Pancreas (tissue), 10 donors: ENCODE measurements at regions not wholly inside any gene's neighbourhood (a gene's known extent, or its start where the extent isn't known, plus 50 kb on each side); places are given as distances from the start of the nearest gene placed in this dataset.
"Not testable (repeated sequence)": the region's sequence is repeated elsewhere in the genome, so short reads cannot be mapped to it uniquely, and the experiment has no call there.

ENCODE experiments used
- ATAC-seq, 4 donors: fragments of 200-7000 bp; cut with Tn5 transposase; one replicate each; pipeline versions ENCODE4 v1.8.0 to v1.9.1; 2020; ENCODE audit warnings: mild to moderate bottlenecking in 4 of 4, moderate library complexity in 4 of 4
- DNase-seq, 6 donors: peaks; one replicate each; pipeline ENCODE4 v3.0.0-alpha.2; 2020
- FAIRE-seq: peaks from 2 replicates; lab custom pipeline; 2012; peaks lifted over from hg19 to GRCh38; lab: Jason Lieb, UNC
- H3K27ac ChIP-seq, 4 donors: fragments of 200-600 bp; sonication (generic); 1 replicate in 3 of 4; 2 replicates in 1 of 4; pipeline versions ENCODE4 v1.5.0 to v1.8.0; 2020
- H3K27me3 ChIP-seq, 4 donors: fragments of 200-600 bp; one replicate each; pipeline ENCODE4 v1.8.0; 2021
- H3K36me3 ChIP-seq, 3 donors: fragments of 200-600 bp; sonication (generic) in 1 of 3; one replicate each; pipeline versions ENCODE4 v1.5.0 to v1.8.0; 2020 to 2021
- H3K4me1 ChIP-seq, 3 donors: fragments of 200-600 bp; one replicate each; pipeline ENCODE4 v1.8.0; 2021
- H3K4me3 ChIP-seq, 4 donors: fragments of 200-600 bp; sonication (generic) in 2 of 4; one replicate each; pipeline versions ENCODE4 v1.5.0 to v1.8.0; 2020 to 2021
- H3K9me3 ChIP-seq, 4 donors: fragments of 200-600 bp; one replicate each; pipeline ENCODE4 v1.8.0; 2021
- WGBS, 2 donors: extraction: QIAGEN DNeasy Blood & Tissue Kit; methylation state at CpG; one replicate each; pipeline ENCODE4 v1.1.7; 2013; 5-methylcytosine and 5-hydroxymethylcytosine counted together
- intact Hi-C, 3 donors: fragments of 100-400 bp; cut with DNase I; formaldehyde crosslinking; loops; one replicate each; pipeline versions ENCODE4 v1.11.1 to v1.14.2; 2022
- TF ChIP-seq, protein P1 (sequence below), 4 donors: fragments of 200-600 bp; sonication (generic) in 3 of 4; IDR thresholded peaks; one replicate each; pipeline versions ENCODE4 v1.5.0 to v1.8.0; 2021; ENCODE audit warnings: antibody characterized with exemption in 4 of 4
- donor health status: healthy with polysubstance abuse.
- donor health status: DM: no; HTN: no; CAD: no; lungs with moderate emphysema.
- donor health status: DM: no; HTN: no; CAD: no.
- donor health status: control.
- donor health status: control.
- donor health status: Bipolar disorder and iron deficiency.
- donor health status: DM: yes; HTN: yes; CAD: no.
- donor health status: DM: no; HTN: no; CAD: no.
- donor health status: DM: no; HTN: no; CAD: no.
- donor health status: DM: yes; HTN: yes; CAD: no.

DNA sequence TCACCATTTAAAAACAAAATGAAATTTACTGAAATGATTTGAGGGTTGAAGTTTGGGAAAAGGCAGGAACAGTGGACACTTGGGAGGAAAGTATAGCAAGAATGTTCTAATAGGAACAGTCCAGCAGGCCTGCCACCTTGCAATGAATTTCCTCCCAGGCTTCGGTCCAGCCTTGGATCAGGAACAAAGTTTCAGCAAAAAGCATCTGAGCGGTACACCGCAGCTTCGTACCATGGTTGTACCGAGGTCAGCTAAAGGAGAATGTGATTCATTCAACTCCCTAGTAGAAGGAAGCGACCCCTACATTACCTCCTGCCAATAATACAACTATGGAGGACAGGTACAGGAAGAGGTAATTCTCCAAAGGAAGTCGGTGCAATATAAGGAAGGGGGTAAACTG, 111.4 kb downstream of the ENC1 start:
- WGBS, 2 donors: 72 to 90% methylated on average over 7 of the region's 7 CpGs
- no peaks in the 10 kb centered on the region for H3K27me3 ChIP-seq
- FAIRE-seq (no peak), DNase-seq (no peak), ATAC-seq (no peak)
- H3K27ac ChIP-seq: no peak overlapping the region
- intact Hi-C loops: no loop called here
- H3K36me3 ChIP-seq: no peaks in the 10 kb centered on the region
- TF ChIP-seq, protein P1, sequence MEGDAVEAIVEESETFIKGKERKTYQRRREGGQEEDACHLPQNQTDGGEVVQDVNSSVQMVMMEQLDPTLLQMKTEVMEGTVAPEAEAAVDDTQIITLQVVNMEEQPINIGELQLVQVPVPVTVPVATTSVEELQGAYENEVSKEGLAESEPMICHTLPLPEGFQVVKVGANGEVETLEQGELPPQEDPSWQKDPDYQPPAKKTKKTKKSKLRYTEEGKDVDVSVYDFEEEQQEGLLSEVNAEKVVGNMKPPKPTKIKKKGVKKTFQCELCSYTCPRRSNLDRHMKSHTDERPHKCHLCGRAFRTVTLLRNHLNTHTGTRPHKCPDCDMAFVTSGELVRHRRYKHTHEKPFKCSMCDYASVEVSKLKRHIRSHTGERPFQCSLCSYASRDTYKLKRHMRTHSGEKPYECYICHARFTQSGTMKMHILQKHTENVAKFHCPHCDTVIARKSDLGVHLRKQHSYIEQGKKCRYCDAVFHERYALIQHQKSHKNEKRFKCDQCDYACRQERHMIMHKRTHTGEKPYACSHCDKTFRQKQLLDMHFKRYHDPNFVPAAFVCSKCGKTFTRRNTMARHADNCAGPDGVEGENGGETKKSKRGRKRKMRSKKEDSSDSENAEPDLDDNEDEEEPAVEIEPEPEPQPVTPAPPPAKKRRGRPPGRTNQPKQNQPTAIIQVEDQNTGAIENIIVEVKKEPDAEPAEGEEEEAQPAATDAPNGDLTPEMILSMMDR (IDR thresholded peaks at IDR 0.05): no peak
- H3K9me3 ChIP-seq: peaks cover 0 to 4% (median 0%) of the 10 kb centered on the region in 4 donors
- H3K4me1 ChIP-seq: no peaks in the 10 kb centered on the region
- no peak overlapping the region for H3K4me3 ChIP-seq

DNA sequence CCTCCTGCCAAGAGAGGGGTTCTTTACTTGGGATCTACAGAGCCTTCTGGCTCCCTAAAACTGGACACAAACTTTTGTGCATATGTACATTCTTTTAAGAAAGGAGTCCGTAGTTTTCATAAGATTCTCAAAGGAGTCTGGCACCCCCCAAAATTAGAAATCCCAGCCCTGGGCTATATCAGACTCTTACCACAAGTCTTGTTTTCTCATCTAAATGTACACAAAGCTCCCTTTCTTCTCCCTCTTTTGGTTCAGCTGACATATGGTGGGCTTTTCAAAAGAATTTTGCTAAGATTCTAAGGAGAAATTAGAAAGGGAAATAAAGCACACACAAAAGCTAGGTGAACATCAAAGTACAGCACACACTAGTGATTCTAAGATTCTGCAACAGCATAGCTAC, 114.4 kb downstream of the ENC1 start:
- Histone ChIP-seq H3K27ac (no peak overlapping the region), H3K4me1 (no peaks in the 10 kb centered on the region), H3K9me3 (no peaks in the 10 kb centered on the region), H3K4me3 (no peak overlapping the region), H3K36me3 (no peaks in the 10 kb centered on the region), H3K27me3 (no peaks in the 10 kb centered on the region)
- TF ChIP-seq, protein P1 (IDR thresholded peaks at IDR 0.05): no peak
- DNase-seq: no peak
- WGBS, 2 donors: 94% methylated on average over 1 of the region's 1 CpG
- ATAC-seq: no peak
- intact Hi-C loops: no loop called here
- FAIRE-seq: no peak

- H3K9me3 ChIP-seq, intact Hi-C loops, H3K4me1 ChIP-seq, H3K27ac ChIP-seq, FAIRE-seq, H3K36me3 ChIP-seq, ATAC-seq, H3K4me3 ChIP-seq, H3K27me3 ChIP-seq, DNase-seq: not testable (repeated sequence)
- WGBS, 2 donors: 90 to 93% methylated on average over 3 of the region's 3 CpGs
Observed at GRCh38 chr5:74524767-74525166, 115.8 kb downstream of the ENC1 start.

- ATAC-seq, H3K4me3 ChIP-seq, H3K36me3 ChIP-seq, H3K27me3 ChIP-seq, H3K9me3 ChIP-seq, DNase-seq, H3K27ac ChIP-seq, H3K4me1 ChIP-seq, intact Hi-C loops, FAIRE-seq: not testable (repeated sequence)
- 86 to 95% methylated on average over 4 of the region's 4 CpGs for WGBS, 2 donors
Observed at GRCh38 chr5:74523698-74524097, 116.8 kb downstream of the ENC1 start.

DNA sequence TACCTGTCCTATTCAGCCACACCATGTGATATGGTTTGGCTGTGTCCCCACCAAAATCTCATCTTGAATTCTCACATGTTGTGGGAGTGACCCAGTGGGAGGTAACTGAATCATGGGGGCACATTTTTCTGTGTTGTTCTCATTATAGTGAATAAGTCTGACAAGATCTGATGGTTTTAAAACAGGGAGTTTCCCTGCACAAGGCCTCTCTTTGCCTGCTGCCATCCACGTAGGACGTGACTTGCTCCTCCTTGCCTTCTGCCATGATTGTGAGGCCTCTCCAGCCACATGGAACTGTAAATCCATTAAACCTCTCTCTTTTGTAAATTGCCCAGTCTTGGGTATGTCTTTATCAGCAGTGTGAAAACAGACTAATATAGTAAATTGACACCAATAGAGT, 117.7 kb downstream of the ENC1 start:
- H3K4me1 ChIP-seq, ATAC-seq, H3K36me3 ChIP-seq, DNase-seq, H3K27ac ChIP-seq, H3K4me3 ChIP-seq, FAIRE-seq, H3K27me3 ChIP-seq, intact Hi-C loops, H3K9me3 ChIP-seq: not testable (repeated sequence)
- 92 to 93% methylated on average over 2 of the region's 2 CpGs for WGBS, 2 donors

GRCh38 chr5:74521401-74521800, 119.1 kb downstream of the ENC1 start:
- DNase-seq: no peak
- Histone ChIP-seq H3K9me3 (no peaks in the 10 kb centered on the region), H3K36me3 (no peaks in the 10 kb centered on the region), H3K4me1 (no peaks in the 10 kb centered on the region), H3K4me3 (no peak overlapping the region), H3K27ac (no peak overlapping the region), H3K27me3 (no peaks in the 10 kb centered on the region)
- intact Hi-C loops: no loop called here
- WGBS, 2 donors: 54 to 63% methylated on average over 3 of the region's 3 CpGs
- ATAC-seq: peak in 1 of 4 donors; percentile 23
- TF ChIP-seq, protein P1 (IDR thresholded peaks at IDR 0.05): no peak
- FAIRE-seq: no peak
